GM18507 (cell line): ENCODE measurements at regions not wholly inside any gene's neighbourhood (a gene's known extent, or its start where the extent isn't known, plus 50 kb on each side); places are given as distances from the start of the nearest gene placed in this dataset.

Experiments
- DNase-seq: peaks from one replicate; pipeline ENCODE4 v3.0.0; 2011; ENCODE audit warnings: low read depth; ENCODE audit not compliant: insufficient read length; ENCODE audit errors: extremely low spot score
- FAIRE-seq: peaks from 2 replicates; lab custom pipeline; 2011; peaks lifted over from hg19 to GRCh38; lab: Jason Lieb, UNC

GRCh38 chr9:134214386-134214765 lies 50.0 kb upstream of the RNU6ATAC start:
- DNase-seq, result no peak
- no peak for FAIRE-seq

- no peak for FAIRE-seq
- DNase-seq, result no peak
Observed at GRCh38 chr9:134214766-134215419, 50.5 kb upstream of the RNU6ATAC start.

GRCh38 chr9:134215420-134215698 lies 51.0 kb upstream of the RNU6ATAC start:
- DNase-seq (no peak), FAIRE-seq (no peak)

GRCh38 chr9:134215699-134216448 lies 51.5 kb upstream of the RNU6ATAC start:
- DNase-seq (no peak), FAIRE-seq (no peak)

- FAIRE-seq, result no peak
- no peak for DNase-seq
Observed at GRCh38 chr9:134216449-134216951, 52.1 kb upstream of the RNU6ATAC start.

GRCh38 chr9:134216961-134217360 lies 52.6 kb upstream of the RNU6ATAC start:
- DNase-seq (no peak), FAIRE-seq (no peak)

- FAIRE-seq (no peak), DNase-seq (no peak)
Observed at GRCh38 chr9:134217431-134218210, 53.3 kb upstream of the RNU6ATAC start.

- DNase-seq, result no peak
- no peak for FAIRE-seq
Observed at GRCh38 chr9:134218230-134218629, 53.9 kb upstream of the RNU6ATAC start.

- FAIRE-seq (no peak), DNase-seq (no peak)
Observed at GRCh38 chr9:134219646-134220060, 55.3 kb upstream of the RNU6ATAC start.

GRCh38 chr9:134220311-134220710 lies 55.9 kb upstream of the RNU6ATAC start:
- DNase-seq (no peak), FAIRE-seq (no peak)

- DNase-seq (no peak), FAIRE-seq (no peak)
Observed at GRCh38 chr9:134221273-134222017, 57.1 kb upstream of the RNU6ATAC start.

GRCh38 chr9:134222018-134222573 lies 57.7 kb upstream of the RNU6ATAC start:
- FAIRE-seq, result no peak
- DNase-seq, result no peak

- FAIRE-seq (no peak), DNase-seq (no peak)
Observed at GRCh38 chr9:134223091-134223490, 58.7 kb upstream of the RNU6ATAC start.

- DNase-seq (no peak), FAIRE-seq (no peak)
Observed at GRCh38 chr9:134223591-134224122, 59.3 kb upstream of the RNU6ATAC start.

GRCh38 chr9:134224127-134224526 lies 59.8 kb upstream of the RNU6ATAC start:
- FAIRE-seq, result no peak
- no peak for DNase-seq

- no peak for FAIRE-seq
- DNase-seq, result no peak
Observed at GRCh38 chr9:134224567-134225093, 60.3 kb upstream of the RNU6ATAC start.

- FAIRE-seq, result no peak
Observed at GRCh38 chr9:134225186-134225585, 60.8 kb upstream of the RNU6ATAC start.

GRCh38 chr9:134225816-134226215 lies 61.5 kb upstream of the RNU6ATAC start:
- DNase-seq (no peak), FAIRE-seq (no peak)

More at GRCh38 chr9:134225186-134225585, 60.8 kb upstream of the RNU6ATAC start:
- DNase-seq, result no peak
